ENCODE measurements at regions not wholly inside any gene's neighbourhood (a gene's known extent, or its start where the extent isn't known, plus 50 kb on each side); places are given as distances from the start of the nearest gene placed in this dataset.
"Not testable (repeated sequence)": the region's sequence is repeated elsewhere in the genome, so short reads cannot be mapped to it uniquely, and the experiment has no call there.

DNA sequence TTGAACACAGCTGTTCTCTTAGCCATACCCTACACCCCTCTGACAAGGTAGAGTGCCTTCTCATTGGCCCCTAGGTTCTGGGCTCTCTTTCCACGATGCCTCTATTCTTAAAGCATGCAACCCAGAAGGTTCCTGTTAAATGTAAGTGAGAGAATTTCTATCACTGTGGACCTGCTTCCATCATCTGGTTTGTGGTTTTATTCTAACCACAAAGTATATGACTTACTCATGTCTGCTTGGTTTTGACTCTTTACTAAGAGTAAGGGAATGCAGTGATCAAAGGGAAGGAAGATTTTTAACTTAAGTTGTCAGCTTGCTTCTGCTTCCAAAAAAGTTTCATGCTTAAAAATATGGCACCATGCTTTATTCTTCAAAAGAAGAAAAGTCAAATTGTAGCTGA, 80.2 kb downstream of the ANKEF1 start:
- ChIA-PET CTCF (interaction anchor here (1.5 kb wide), 1 partner anchor 22 kb away, joined by 3 read pairs; no protein-coding TSS in a partner anchor), POLR2A (no interaction called here)
- DNase-seq: no peak
- Histone ChIP-seq H3K4me3 (ENCODE audit: control extremely low read depth in 1 of 5, extremely low read depth in 1 of 5, insufficient read depth in 1 of 5, low read depth in 2 of 5, low read length in 4 of 5) (no peak overlapping the region), H3K27me3 (replicated peaks in 1 of 4; ENCODE audit: control extremely low read depth in 1 of 4, control insufficient read depth in 3 of 4, insufficient read depth in 4 of 4, low read length in 3 of 4) (no peaks in the 10 kb centered on the region), H3K4me2 (replicated peaks; ENCODE audit: low read depth, low read length, poor library complexity, severe bottlenecking) (no peak overlapping the region), H3K9me3 (ENCODE audit: control extremely low read depth in 1 of 3, control insufficient read depth in 2 of 3, insufficient read depth in 1 of 3, low read length in 2 of 3) (no peaks in the 10 kb centered on the region), H4K20me1 (ENCODE audit: control insufficient read depth, insufficient read depth, low read length, poor library complexity, severe bottlenecking) (no peaks in the 10 kb centered on the region), H3K9ac (ENCODE audit: low read length) (no peak overlapping the region), H2AFZ (ENCODE audit: insufficient read depth, low read depth, low read length, poor library complexity, severe bottlenecking) (no peak overlapping the region), H3K36me3 (replicated peaks in 1 of 2; ENCODE audit: control extremely low read depth in 1 of 2, control insufficient read depth in 1 of 2, extremely low read depth in 1 of 2, insufficient read depth in 2 of 2, low read length in 1 of 2) (no peaks in the 10 kb centered on the region), H3K27ac (ENCODE audit: low read length in 2 of 2) (no peak overlapping the region), H3K79me2 (ENCODE audit: control insufficient read depth, insufficient read depth, low read length) (no peaks in the 10 kb centered on the region), H3K4me1 (ENCODE audit: control insufficient read depth in 2 of 2, insufficient read depth in 2 of 2, low read length in 2 of 2) (no peaks in the 10 kb centered on the region)
- no CpG with 5 or more reads among the region's 1 CpG for WGBS (ENCODE audit: insufficient coverage)
- intact Hi-C loops (cut with micrococcal nuclease): no loop called here
- Mint-ChIP-seq H3K4me3 (no peak overlapping the region), H3K27me3 (peaks cover 2% of the 10 kb centered on the region), H3K4me1 (peaks cover 3% of the 10 kb centered on the region), H3K9me3 (ENCODE audit: insufficient read depth) (no peaks in the 10 kb centered on the region), H3K27ac (no peak overlapping the region)
- ATAC-seq (ENCODE audit: low read depth): no peak
- TF ChIP-seq, protein P1, sequence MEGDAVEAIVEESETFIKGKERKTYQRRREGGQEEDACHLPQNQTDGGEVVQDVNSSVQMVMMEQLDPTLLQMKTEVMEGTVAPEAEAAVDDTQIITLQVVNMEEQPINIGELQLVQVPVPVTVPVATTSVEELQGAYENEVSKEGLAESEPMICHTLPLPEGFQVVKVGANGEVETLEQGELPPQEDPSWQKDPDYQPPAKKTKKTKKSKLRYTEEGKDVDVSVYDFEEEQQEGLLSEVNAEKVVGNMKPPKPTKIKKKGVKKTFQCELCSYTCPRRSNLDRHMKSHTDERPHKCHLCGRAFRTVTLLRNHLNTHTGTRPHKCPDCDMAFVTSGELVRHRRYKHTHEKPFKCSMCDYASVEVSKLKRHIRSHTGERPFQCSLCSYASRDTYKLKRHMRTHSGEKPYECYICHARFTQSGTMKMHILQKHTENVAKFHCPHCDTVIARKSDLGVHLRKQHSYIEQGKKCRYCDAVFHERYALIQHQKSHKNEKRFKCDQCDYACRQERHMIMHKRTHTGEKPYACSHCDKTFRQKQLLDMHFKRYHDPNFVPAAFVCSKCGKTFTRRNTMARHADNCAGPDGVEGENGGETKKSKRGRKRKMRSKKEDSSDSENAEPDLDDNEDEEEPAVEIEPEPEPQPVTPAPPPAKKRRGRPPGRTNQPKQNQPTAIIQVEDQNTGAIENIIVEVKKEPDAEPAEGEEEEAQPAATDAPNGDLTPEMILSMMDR (IDR thresholded peaks at IDR 0.05): no peak
- TF ChIP-seq EZH2 (IDR thresholded peaks at IDR 0.05; ENCODE audit: borderline replicate concordance, insufficient read depth, low read depth, low read length, poor library complexity, severe bottlenecking): no peak

DNA sequence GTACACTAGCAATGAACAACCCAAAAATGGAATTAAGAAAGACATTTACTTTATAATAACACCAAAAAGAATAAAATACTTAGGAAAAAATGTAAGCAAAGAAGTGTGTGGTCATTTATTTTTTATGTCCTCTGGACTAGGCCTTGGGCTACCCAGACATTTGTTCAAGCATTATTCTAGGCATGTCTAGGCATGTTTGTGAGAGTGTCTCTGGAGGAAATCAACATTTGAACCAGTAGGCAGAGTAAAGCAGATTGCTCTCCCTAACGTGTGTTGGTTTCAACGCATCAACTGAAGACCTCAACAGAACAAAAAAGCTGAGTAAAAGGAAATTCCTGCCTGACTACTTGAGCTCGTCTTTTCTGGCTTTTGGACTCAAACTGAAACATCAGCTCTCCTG, 84.5 kb downstream of the ANKEF1 start:
- no peak overlapping the region for H3K4me2 ChIP-seq (replicated peaks; ENCODE audit: low read depth, low read length, poor library complexity, severe bottlenecking)
- POLR2A ChIA-PET: no interaction called here
- intact Hi-C loops (cut with micrococcal nuclease): no loop called here
- peaks cover 0 to 6% (median 2%) of the 10 kb centered on the region in 3 donors for H3K9me3 ChIP-seq (ENCODE audit: control extremely low read depth in 1 of 3, control insufficient read depth in 2 of 3, insufficient read depth in 1 of 3, low read length in 2 of 3)
- H3K4me1 ChIP-seq (ENCODE audit: control insufficient read depth in 2 of 2, insufficient read depth in 2 of 2, low read length in 2 of 2): no peaks in the 10 kb centered on the region
- no peak overlapping the region for H2AFZ ChIP-seq (ENCODE audit: insufficient read depth, low read depth, low read length, poor library complexity, severe bottlenecking)
- no peaks in the 10 kb centered on the region for H4K20me1 ChIP-seq (ENCODE audit: control insufficient read depth, insufficient read depth, low read length, poor library complexity, severe bottlenecking)
- ATAC-seq (ENCODE audit: low read depth): no peak
- peaks cover 4% of the 10 kb centered on the region for H3K27me3 Mint-ChIP-seq
- no peaks in the 10 kb centered on the region for H3K4me1 Mint-ChIP-seq
- no peak overlapping the region for H3K27ac Mint-ChIP-seq
- TF ChIP-seq EZH2 (IDR thresholded peaks at IDR 0.05; ENCODE audit: borderline replicate concordance, insufficient read depth, low read depth, low read length, poor library complexity, severe bottlenecking): no peak
- TF ChIP-seq, protein P1 (IDR thresholded peaks at IDR 0.05): no peak
- H3K4me3 Mint-ChIP-seq: no peak overlapping the region
- no peaks in the 10 kb centered on the region for H3K79me2 ChIP-seq (ENCODE audit: control insufficient read depth, insufficient read depth, low read length)
- H3K36me3 ChIP-seq (replicated peaks in 1 of 2; ENCODE audit: control extremely low read depth in 1 of 2, control insufficient read depth in 1 of 2, extremely low read depth in 1 of 2, insufficient read depth in 2 of 2, low read length in 1 of 2): no peaks in the 10 kb centered on the region
- H3K27ac ChIP-seq (ENCODE audit: low read length in 2 of 2): no peak overlapping the region
- H3K9me3 Mint-ChIP-seq (ENCODE audit: insufficient read depth): no peaks in the 10 kb centered on the region
- no peak overlapping the region for H3K4me3 ChIP-seq (ENCODE audit: control extremely low read depth in 1 of 5, extremely low read depth in 1 of 5, insufficient read depth in 1 of 5, low read depth in 2 of 5, low read length in 4 of 5)
- no peak overlapping the region for H3K9ac ChIP-seq (ENCODE audit: low read length)
- 69% methylated on average over 3 of the region's 3 CpGs for WGBS (ENCODE audit: insufficient coverage)
- no peaks in the 10 kb centered on the region for H3K27me3 ChIP-seq (replicated peaks in 1 of 4; ENCODE audit: control extremely low read depth in 1 of 4, control insufficient read depth in 3 of 4, insufficient read depth in 4 of 4, low read length in 3 of 4)
- CTCF ChIA-PET: no interaction called here
- no peak for DNase-seq

DNA sequence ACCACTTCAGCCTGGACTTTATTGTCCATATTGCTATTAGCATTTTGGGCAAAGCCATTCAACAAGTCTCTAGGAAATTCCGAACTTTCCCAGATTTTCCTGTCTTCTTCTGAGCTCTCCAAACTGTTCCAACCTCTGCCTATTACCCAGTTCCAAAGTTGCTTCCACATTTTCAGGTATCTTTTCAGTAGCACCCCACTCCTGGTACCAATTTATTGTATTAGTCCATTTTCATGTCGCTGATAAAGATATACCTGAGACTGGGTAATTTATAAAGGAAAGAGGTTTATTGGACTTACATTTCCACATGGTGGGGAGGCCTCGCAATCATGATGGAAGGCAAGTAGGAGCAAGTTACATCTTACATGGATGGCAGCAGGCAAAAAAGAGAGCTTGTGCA, 90.1 kb downstream of the ANKEF1 start:
- CTCF ChIA-PET; H3K27ac ChIP-seq (ENCODE audit: low read length in 2 of 2); H3K9ac ChIP-seq (ENCODE audit: low read length); DNase-seq; POLR2A ChIA-PET; H2AFZ ChIP-seq (ENCODE audit: insufficient read depth, low read depth, low read length, poor library complexity, severe bottlenecking); H3K4me2 ChIP-seq (replicated peaks; ENCODE audit: low read depth, low read length, poor library complexity, severe bottlenecking); H3K4me1 Mint-ChIP-seq; H3K36me3 ChIP-seq (replicated peaks in 1 of 2; ENCODE audit: control extremely low read depth in 1 of 2, control insufficient read depth in 1 of 2, extremely low read depth in 1 of 2, insufficient read depth in 2 of 2, low read length in 1 of 2); H3K9me3 Mint-ChIP-seq (ENCODE audit: insufficient read depth); H3K27me3 ChIP-seq (replicated peaks in 1 of 4; ENCODE audit: control extremely low read depth in 1 of 4, control insufficient read depth in 3 of 4, insufficient read depth in 4 of 4, low read length in 3 of 4); H3K4me1 ChIP-seq (ENCODE audit: control insufficient read depth in 2 of 2, insufficient read depth in 2 of 2, low read length in 2 of 2); H4K20me1 ChIP-seq (ENCODE audit: control insufficient read depth, insufficient read depth, low read length, poor library complexity, severe bottlenecking); H3K4me3 ChIP-seq (ENCODE audit: control extremely low read depth in 1 of 5, extremely low read depth in 1 of 5, insufficient read depth in 1 of 5, low read depth in 2 of 5, low read length in 4 of 5); intact Hi-C loops (cut with micrococcal nuclease); H3K27me3 Mint-ChIP-seq; H3K79me2 ChIP-seq (ENCODE audit: control insufficient read depth, insufficient read depth, low read length); H3K4me3 Mint-ChIP-seq; ATAC-seq (ENCODE audit: low read depth); H3K27ac Mint-ChIP-seq: not testable (repeated sequence)
- no CpG with 5 or more reads among the region's 3 CpGs for WGBS (ENCODE audit: insufficient coverage)
- peaks cover 2 to 15% (median 13%) of the 10 kb centered on the region in 3 donors for H3K9me3 ChIP-seq (ENCODE audit: control extremely low read depth in 1 of 3, control insufficient read depth in 2 of 3, insufficient read depth in 1 of 3, low read length in 2 of 3)
